Fibroblast of lung (primary cell): ENCODE measurements at regions not wholly inside any gene's neighbourhood (a gene's known extent, or its start where the extent isn't known, plus 50 kb on each side); places are given as distances from the start of the nearest gene placed in this dataset.

Experiments
- DNase-seq, 2 donors: peaks; one replicate each; pipeline versions ENCODE4 v3.0.0 to v3.0.0-alpha.2; 2010; ENCODE audit warnings: low read depth in 2 of 2
- H2AFZ ChIP-seq: 2 replicates; pipeline ENCODE4 v1.5.1; 2012; ENCODE audit warnings: low read length, control low read depth, inconsistent platforms
- H3K27ac ChIP-seq: 2 replicates; pipeline ENCODE4 v1.5.1; 2011; ENCODE audit warnings: low read length, control low read depth; ENCODE audit not compliant: insufficient read depth
- H3K27me3 ChIP-seq: 2 replicates; pipeline ENCODE4 v1.5.1; 2011; ENCODE audit warnings: mild to moderate bottlenecking, low read length; ENCODE audit not compliant: control insufficient read depth, insufficient read depth
- H3K36me3 ChIP-seq: 2 replicates; pipeline ENCODE4 v1.5.1; 2011; ENCODE audit warnings: low read length; ENCODE audit not compliant: control insufficient read depth, insufficient read depth
- H3K4me1 ChIP-seq: 2 replicates; pipeline ENCODE4 v1.5.1; 2011; ENCODE audit warnings: low read length; ENCODE audit not compliant: control insufficient read depth, insufficient read depth; ENCODE audit errors: extremely low read depth
- H3K4me2 ChIP-seq: 2 replicates; pipeline ENCODE4 v1.5.1; 2011; ENCODE audit warnings: low read length, control low read depth; ENCODE audit not compliant: insufficient read depth; ENCODE audit errors: extremely low read depth
- H3K4me3 ChIP-seq, 4 experiments: fragments of 200-600 bp in 1 of 4; sonication (generic) in 1 of 4; replicated peaks in 1 of 4; 2 replicates each; pipeline ENCODE4 v1.5.1; 2011 to 2016; ENCODE audit warnings: low read length in 4 of 4, low read depth in 3 of 4, mild to moderate bottlenecking in 3 of 4, control low read depth in 2 of 4, inconsistent platforms in 1 of 4, mixed read lengths in 1 of 4; ENCODE audit not compliant: insufficient read depth in 1 of 4; ENCODE audit errors: control extremely low read depth in 1 of 4
- H3K79me2 ChIP-seq: 2 replicates; pipeline ENCODE4 v1.5.1; 2012; ENCODE audit warnings: mild to moderate bottlenecking, low read length, inconsistent platforms; ENCODE audit not compliant: control insufficient read depth, insufficient read depth
- H3K9ac ChIP-seq: 2 replicates; pipeline ENCODE4 v1.5.1; 2011; ENCODE audit warnings: mild to moderate bottlenecking, low read length, control low read depth; ENCODE audit not compliant: insufficient read depth
- H3K9me3 ChIP-seq: 2 replicates; pipeline ENCODE4 v1.5.1; 2012; ENCODE audit warnings: low read depth, low read length; ENCODE audit not compliant: control insufficient read depth, insufficient read depth
- H4K20me1 ChIP-seq: 2 replicates; pipeline ENCODE4 v1.5.1; 2011; ENCODE audit warnings: low read length; ENCODE audit not compliant: control insufficient read depth, insufficient read depth; ENCODE audit errors: extremely low read depth
- CTCF ChIP-seq, 2 donors: IDR thresholded peaks in 1 of 2; conservative IDR thresholded peaks in 1 of 2; 1 replicate in 1 of 2; 2 replicates in 1 of 2; pipeline ENCODE4 v1.5.1; 2011 to 2012; ENCODE audit warnings: low read length in 2 of 2, control low read depth in 1 of 2, inconsistent platforms in 1 of 2, low read depth in 1 of 2, mild to moderate bottlenecking in 1 of 2
- EZH2 ChIP-seq: IDR thresholded peaks from 2 replicates; pipeline ENCODE4 v1.5.1; 2012; ENCODE audit warnings: low read length, control low read depth, mild to moderate bottlenecking; ENCODE audit errors: missing control alignments

DNA sequence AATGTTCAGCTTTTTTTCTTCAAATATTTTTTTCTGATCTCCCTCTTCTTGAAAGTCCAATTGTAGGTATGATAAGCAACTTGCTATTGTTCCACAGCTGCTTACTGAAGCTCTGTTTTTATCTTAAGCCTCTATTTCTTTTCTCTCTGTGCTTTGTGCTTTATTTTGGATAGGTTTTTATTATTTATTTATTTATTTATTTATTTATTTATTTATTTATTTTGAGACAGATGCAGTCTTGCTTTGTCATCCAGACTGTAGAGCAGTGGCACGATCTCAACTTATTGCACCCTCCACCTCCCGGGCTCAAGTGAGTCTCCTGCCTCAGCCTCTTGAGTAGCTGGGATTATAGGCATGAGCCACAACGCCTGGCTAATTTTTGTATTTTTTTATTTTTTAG is 199.4 kb downstream of the KLF12 start:
- H3K4me3 ChIP-seq: no peak overlapping the region
- H2AFZ ChIP-seq: no peak overlapping the region
- DNase-seq: no peak
- peak overlapping the region; percentile 1 for H3K4me2 ChIP-seq
- H3K27me3 ChIP-seq: no peaks in the 10 kb centered on the region
- no peaks in the 10 kb centered on the region for H4K20me1 ChIP-seq
- no peaks in the 10 kb centered on the region for H3K79me2 ChIP-seq
- peaks cover 11% of the 10 kb centered on the region for H3K4me1 ChIP-seq
- H3K9me3 ChIP-seq: no peaks in the 10 kb centered on the region
- H3K9ac ChIP-seq: no peak overlapping the region
- TF ChIP-seq EZH2 (no peak), CTCF (conservative IDR thresholded peaks at IDR 0.05 in 1 of 2, IDR thresholded peaks at IDR 0.05 in 1 of 2; ENCODE audit: low read depth in 1 of 2, low read length in 2 of 2) (no peak)
- H3K27ac ChIP-seq: no peak overlapping the region
- no peaks in the 10 kb centered on the region for H3K36me3 ChIP-seq

DNA sequence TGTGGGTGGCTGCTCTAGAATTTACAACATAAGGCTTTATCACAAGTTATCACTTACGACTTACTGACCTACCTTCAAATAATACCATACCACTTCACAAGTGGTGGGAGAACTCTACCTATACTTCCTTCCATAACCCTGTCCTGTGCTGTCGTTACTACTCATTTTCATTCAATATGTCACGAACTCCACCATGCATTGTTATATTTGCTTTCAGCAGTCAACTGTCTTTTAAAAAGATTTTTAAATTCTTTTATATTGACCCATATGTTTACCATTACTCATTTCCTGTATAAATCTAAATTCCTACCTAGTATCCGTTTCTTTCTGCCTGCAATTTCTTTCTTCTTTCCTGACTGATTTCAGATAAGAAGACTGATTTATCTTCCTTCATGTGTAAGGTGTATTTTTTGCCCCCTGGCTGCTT is 200.0 kb downstream of the KLF12 start:
- no peaks in the 10 kb centered on the region for H4K20me1 ChIP-seq
- H3K4me3 ChIP-seq: no peak overlapping the region
- peaks cover 11% of the 10 kb centered on the region for H3K4me1 ChIP-seq
- peak overlapping the region; percentile 23 for H3K4me2 ChIP-seq
- H3K36me3 ChIP-seq: no peaks in the 10 kb centered on the region
- H3K9me3 ChIP-seq: no peaks in the 10 kb centered on the region
- H3K79me2 ChIP-seq: no peaks in the 10 kb centered on the region
- DNase-seq: peak in 1 of 2 donors; percentile 53
- H3K9ac ChIP-seq: no peak overlapping the region
- no peaks in the 10 kb centered on the region for H3K27me3 ChIP-seq
- peak overlapping the region; percentile 31 for H3K27ac ChIP-seq
- TF ChIP-seq CTCF (conservative IDR thresholded peaks at IDR 0.05 in 1 of 2, IDR thresholded peaks at IDR 0.05 in 1 of 2; ENCODE audit: low read depth in 1 of 2, low read length in 2 of 2) (no peak), EZH2 (no peak)
- H2AFZ ChIP-seq: no peak overlapping the region

DNA sequence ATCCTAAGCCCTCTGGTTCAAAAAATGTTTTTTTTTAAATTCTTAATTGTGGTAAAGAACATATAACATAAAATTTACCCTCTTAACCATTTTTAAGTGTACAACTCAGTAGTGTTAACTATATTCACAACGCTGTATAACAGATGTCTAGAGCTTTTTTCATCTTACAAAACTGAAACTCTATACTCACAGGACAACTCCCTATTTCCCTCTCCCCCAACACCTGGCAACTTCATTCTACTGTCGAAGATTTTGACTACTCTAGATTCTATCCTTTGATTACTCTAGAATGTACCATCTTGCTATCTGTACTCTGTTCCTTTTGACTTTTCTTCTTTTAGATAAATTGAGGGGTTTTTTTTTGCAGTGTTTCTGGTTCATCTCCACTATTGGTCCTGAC is 200.4 kb downstream of the KLF12 start:
- H3K27ac ChIP-seq: peak overlapping the region; percentile 31
- H2AFZ ChIP-seq: no peak overlapping the region
- peak overlapping the region; percentile 23 for H3K4me2 ChIP-seq
- H3K9me3 ChIP-seq: no peaks in the 10 kb centered on the region
- H3K36me3 ChIP-seq: no peaks in the 10 kb centered on the region
- no peak for TF ChIP-seq EZH2
- no peak for TF ChIP-seq CTCF (conservative IDR thresholded peaks at IDR 0.05 in 1 of 2, IDR thresholded peaks at IDR 0.05 in 1 of 2; ENCODE audit: low read depth in 1 of 2, low read length in 2 of 2)
- no peak for DNase-seq
- H4K20me1 ChIP-seq: no peaks in the 10 kb centered on the region
- H3K27me3 ChIP-seq: no peaks in the 10 kb centered on the region
- H3K4me1 ChIP-seq: peaks cover 8% of the 10 kb centered on the region
- no peaks in the 10 kb centered on the region for H3K79me2 ChIP-seq
- no peak overlapping the region for H3K9ac ChIP-seq
- no peak overlapping the region for H3K4me3 ChIP-seq
